ENCODE measurements at regions not wholly inside any gene's neighbourhood (a gene's known extent, or its start where the extent isn't known, plus 50 kb on each side); places are given as distances from the start of the nearest gene placed in this dataset.

DNA sequence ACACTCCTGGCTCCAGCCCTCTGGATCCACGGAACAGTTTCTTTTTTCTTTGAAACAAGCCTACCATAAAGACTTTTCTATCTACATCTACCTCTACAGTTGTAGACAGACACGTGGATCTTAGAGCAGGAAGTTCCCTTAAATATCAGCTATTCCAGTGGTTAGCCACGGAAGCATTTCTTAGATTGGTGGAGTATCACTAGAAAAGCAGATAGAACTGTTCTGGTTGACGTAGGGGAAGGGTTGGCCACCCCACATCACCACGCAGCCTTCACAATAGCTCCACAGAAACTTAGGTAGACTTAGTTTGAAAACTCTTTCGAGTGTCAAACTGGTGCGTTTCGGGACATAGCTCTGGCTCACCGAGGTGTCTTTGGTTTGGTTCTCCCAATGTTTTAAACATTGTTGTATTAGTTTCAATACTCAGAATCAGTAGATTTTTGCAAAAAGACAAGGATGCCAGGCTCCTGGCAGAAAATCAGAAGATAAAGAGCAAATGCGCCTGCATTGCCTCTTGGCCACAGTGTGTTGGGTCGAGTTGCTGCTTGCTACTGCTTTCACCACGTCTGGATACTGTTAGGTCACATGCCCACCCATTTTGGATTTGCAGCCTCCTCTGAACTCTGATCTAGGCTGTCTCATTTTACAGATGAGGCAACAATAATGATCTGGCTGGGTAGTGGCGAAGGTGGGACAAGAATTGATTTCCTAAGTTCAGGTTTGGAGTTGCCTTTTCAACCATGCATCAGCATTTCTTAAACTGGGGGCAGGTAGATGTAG, 71.5 kb upstream of the DTNBP1 start:
- no peak for DNase-seq (ENCODE audit: low read depth in 2 of 2)

DNA sequence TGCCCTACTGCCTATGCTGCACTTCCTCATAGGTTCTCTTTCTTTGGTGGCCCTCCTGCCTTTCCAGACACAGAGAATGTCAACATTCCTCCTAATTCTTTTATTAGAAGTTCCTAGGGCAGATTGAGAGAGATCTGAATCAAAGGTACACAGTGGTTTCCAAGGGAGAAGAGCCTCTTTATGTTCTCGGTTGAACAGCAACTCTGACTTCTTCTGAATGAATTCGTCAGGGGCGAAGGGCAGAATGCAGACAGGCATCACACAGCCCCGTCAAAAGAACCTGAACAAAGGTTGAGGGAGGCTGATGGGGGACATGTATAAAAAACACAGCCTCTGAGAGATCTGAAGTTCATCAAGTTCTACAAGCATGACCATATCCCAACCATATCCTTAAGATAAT, 68.1 kb upstream of the DTNBP1 start:
- DNase-seq (ENCODE audit: low read depth in 2 of 2): no peak

DNA sequence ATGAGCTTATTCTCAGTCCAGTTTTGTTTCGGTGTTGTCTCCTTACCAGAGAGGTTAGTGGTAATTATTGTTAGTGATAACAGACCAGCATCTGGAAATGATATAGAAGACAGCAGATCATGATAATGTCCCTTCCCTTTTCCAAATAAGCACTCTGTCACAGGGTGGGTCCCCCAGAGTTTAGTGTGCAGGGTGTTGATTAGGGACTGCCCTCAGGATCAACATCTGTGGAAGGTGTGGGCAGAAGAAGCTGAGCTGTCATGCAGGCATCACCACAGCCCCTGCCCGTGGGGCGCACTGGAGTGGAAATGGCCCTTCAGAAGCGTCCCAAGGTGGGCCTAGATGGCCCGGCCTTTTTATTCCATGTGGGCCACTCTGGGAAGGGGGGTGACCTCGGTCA, 67.6 kb upstream of the DTNBP1 start:
- DNase-seq (ENCODE audit: low read depth in 2 of 2): no peak

DNA sequence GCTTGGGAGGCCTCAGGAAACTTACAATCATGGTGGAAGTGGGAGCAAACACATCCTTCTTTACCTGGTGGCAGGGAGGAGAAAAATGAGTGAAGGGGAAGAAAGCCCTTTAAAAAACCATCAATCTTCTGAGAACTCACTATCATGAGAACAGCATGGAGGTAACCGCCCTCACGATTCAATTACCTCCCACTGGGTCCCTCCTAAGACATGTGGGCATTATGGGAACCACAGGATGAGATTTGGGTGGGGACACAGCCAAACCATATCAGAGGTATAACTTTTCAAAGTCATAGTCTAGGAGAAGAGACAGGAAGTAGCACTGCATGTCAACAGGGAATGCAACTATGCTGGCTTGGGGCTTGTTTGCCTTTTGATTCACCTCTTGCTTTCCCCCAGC, 59.9 kb upstream of the DTNBP1 start:
- no peak for DNase-seq (ENCODE audit: low read depth in 2 of 2)

DNA sequence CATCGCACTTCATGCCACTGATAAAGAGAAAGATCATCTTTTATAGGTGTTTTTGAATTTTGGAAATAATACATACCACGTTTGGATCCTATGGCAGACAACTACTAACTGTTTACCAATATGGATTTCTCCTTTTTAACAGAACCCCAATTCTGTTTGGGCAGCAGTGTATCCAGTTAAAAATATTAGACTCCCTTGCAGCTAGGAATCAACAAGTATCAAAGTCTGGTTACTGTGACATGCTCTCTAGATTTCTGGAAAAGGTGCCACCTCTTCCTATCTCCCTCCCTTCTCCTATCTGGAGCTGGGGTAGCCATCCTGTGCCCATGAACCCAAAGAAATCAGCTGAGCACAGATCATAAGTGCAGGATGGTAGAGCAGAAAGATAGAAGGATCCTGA, 54.1 kb upstream of the DTNBP1 start:
- DNase-seq (ENCODE audit: low read depth in 2 of 2): no peak

DNA sequence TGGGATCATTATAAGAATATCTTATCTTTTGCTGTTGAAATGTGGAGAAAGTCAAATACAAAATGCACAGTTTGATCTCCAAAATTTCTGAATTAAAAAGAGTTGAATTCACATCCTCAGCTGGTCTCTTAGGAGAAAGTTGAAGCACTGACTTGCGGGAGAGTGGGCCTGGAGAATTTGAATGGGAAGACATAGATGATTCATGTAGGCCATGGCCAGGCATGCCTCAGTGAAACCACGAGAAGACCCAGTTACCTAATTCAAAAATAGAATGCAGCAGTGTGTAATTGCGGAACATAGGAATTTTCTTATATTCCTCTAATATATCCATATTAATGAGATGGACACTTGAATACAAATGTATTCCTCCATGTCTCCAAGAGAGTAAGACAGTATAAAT, 53.0 kb upstream of the DTNBP1 start:
- no peak for DNase-seq (ENCODE audit: low read depth in 2 of 2)

DNA sequence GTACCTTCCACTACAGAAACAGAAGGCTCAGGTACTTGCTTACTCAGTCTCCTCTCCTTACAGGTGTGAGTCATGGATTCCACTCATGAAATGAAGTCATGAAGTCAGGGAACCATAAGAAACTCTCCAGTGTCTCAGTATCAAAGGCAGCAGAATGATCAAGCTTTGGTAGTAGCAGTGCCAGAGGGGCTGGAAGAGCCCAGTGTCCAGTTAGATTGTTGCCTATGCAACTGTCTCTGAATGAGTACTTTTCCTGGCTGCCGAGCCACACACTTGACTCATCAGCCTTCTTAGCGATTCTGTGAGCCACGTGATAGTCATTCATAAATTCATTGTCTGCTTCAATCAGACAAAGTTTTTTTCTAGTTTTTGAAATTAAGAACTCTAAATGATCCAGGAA, 52.2 kb upstream of the DTNBP1 start:
- no peak for DNase-seq (ENCODE audit: low read depth in 2 of 2)

DNA sequence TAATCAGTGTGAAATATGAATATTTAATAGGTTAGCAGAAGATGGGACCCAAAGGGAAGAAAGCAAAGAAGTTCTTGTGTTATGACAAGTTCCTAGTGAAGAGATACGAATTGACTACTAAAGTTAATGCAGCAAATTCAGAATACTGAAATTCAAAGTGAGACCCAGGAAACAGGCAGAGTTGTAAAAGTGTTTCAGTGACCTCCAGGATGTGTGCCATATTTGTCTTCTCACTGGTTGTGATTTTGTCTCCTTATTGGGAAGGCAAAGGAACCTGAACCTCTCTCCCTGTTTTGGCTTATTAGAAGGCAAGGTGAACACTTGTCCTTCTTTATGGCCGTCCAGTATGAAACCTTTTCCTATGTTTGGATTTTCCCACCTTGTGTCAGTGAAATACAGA, 51.8 kb upstream of the DTNBP1 start:
- DNase-seq (ENCODE audit: low read depth in 2 of 2): no peak

DNA sequence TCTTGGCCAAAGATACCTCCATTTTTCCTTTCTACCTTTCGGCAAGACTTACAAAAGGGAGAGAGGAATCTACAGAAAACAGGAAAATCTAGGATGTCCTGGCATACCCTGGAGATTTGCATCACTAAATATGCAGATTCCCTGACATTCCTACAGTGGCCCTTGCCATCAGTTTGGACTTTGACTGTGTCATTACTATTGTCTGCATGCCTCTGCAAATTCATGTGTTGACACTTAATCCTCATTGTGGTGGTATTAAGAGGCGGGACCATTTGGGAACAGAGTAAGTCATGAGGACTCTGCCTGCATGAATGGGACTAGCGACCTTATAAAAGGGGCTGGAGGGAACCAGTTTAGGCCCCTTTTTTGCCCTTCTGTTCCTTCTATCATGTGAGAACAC, 50.5 kb upstream of the DTNBP1 start:
- no peak for DNase-seq (ENCODE audit: low read depth in 2 of 2)

DNA sequence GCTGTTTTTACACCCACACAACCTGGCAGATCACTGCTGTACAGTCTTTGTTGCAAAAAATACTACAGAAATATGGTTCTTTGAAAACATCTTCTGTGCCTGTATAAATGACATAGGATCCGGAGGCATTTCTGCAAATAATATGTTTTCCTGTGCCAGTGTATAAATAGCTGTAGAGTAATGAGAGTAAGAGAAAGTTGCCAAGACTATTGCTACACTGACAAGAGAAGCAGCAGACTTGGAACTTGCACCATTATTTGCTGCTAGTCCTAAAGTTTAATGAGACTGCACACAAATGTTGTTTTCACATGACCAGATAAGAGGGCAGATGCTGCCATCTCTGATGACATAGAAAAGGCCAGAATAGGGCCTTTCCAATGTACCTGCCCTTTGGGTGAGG, 50.0 kb upstream of the DTNBP1 start:
- DNase-seq (ENCODE audit: low read depth in 2 of 2): no peak

All from stimulated activated CD4-positive, alpha-beta T cell treated with anti-CD3 and anti-CD28 coated beads, Interleukin-4, amount 100 ng/mL, for 48 hours (primary cell).